HG03457 (cell line): ENCODE measurements at regions not wholly inside any gene's neighbourhood (a gene's known extent, or its start where the extent isn't known, plus 50 kb on each side); places are given as distances from the start of the nearest gene placed in this dataset.

Experiments used
- ATAC-seq: cut with Tn5 transposase; IDR thresholded peaks from one replicate; pipeline ENCODE4 v1.9.1; 2021; ENCODE audit warnings: moderate number of reproducible peaks; ENCODE audit not compliant: unreplicated experiment

- ATAC-seq = no peak
These were observed 55.4 kb upstream of the SCEL start for GRCh38 chr13:77480066-77480465.

- no peak for ATAC-seq
These were observed 56.2 kb upstream of the SCEL start for GRCh38 chr13:77479326-77479725.

- ATAC-seq = no peak
These were observed 58.1 kb upstream of the SCEL start for GRCh38 chr13:77477299-77477848.

- ATAC-seq = no peak
These were observed 59.0 kb upstream of the SCEL start for GRCh38 chr13:77476456-77476855.

GRCh38 chr13:77475345-77476084 is 60.0 kb upstream of the SCEL start:
- ATAC-seq = no peak

- no peak for ATAC-seq
These were observed 64.5 kb upstream of the SCEL start for GRCh38 chr13:77470986-77471385.

- ATAC-seq = no peak
These were observed 68.6 kb upstream of the SCEL start for GRCh38 chr13:77466753-77467422.

GRCh38 chr13:77465603-77466195 is 69.8 kb upstream of the SCEL start:
- ATAC-seq = no peak

GRCh38 chr13:77460195-77460594 is 75.3 kb upstream of the SCEL start:
- peak; percentile 78 for ATAC-seq

GRCh38 chr13:77459592-77459991 is 75.9 kb upstream of the SCEL start:
- no peak for ATAC-seq

GRCh38 chr13:77458736-77459135 is 76.8 kb upstream of the SCEL start:
- no peak for ATAC-seq

GRCh38 chr13:77457966-77458365 is 77.5 kb upstream of the SCEL start:
- ATAC-seq = no peak

GRCh38 chr13:77456271-77456670 is 79.2 kb upstream of the SCEL start:
- no peak for ATAC-seq

- no peak for ATAC-seq
These were observed 86.2 kb upstream of the SCEL start for GRCh38 chr13:77449265-77449664.

- no peak for ATAC-seq
These were observed 86.8 kb upstream of the SCEL start for GRCh38 chr13:77448689-77449088.

- ATAC-seq = no peak
These were observed 92.0 kb upstream of the SCEL start for GRCh38 chr13:77443511-77443910.

GRCh38 chr13:77437267-77437666 is 98.2 kb upstream of the SCEL start:
- no peak for ATAC-seq

GRCh38 chr13:77434289-77434688 is 101.2 kb upstream of the SCEL start:
- no peak for ATAC-seq

GRCh38 chr13:77431449-77431848 is 104.1 kb upstream of the SCEL start:
- ATAC-seq = no peak

GRCh38 chr13:77430377-77430951 is 103.6 kb upstream of the MYCBP2 start:
- peak; percentile 54 for ATAC-seq

GRCh38 chr13:77429320-77430142 is 102.6 kb upstream of the MYCBP2 start:
- ATAC-seq = peak; percentile 55
